HG03039 (cell line): ENCODE measurements at regions not wholly inside any gene's neighbourhood (a gene's known extent, or its start where the extent isn't known, plus 50 kb on each side); places are given as distances from the start of the nearest gene placed in this dataset.
A peak's percentile ranks its signal among the peaks of the same experiment; 100 is the strongest.

ENCODE experiments used
- ATAC-seq: cut with Tn5 transposase; IDR thresholded peaks from one replicate; pipeline ENCODE4 v1.9.1; 2021; ENCODE audit warnings: mild to moderate bottlenecking, moderate library complexity; ENCODE audit not compliant: unreplicated experiment

GRCh38 chr4:177041356-177041755, 248.6 kb upstream of the VEGFC start:
- ATAC-seq: no peak

- peak; percentile 86 for ATAC-seq
Measured at GRCh38 chr4:177047070-177047850, 254.5 kb upstream of the VEGFC start.

- ATAC-seq: no peak
Measured at GRCh38 chr4:177047851-177048174, 255.1 kb upstream of the VEGFC start.

GRCh38 chr4:177051473-177052060, 258.1 kb upstream of the NEIL3 start:
- ATAC-seq: peak; percentile 84

- ATAC-seq: no peak
Measured at GRCh38 chr4:177052211-177052934, 257.3 kb upstream of the NEIL3 start.

- no peak for ATAC-seq
Measured at GRCh38 chr4:177057186-177057585, 252.5 kb upstream of the NEIL3 start.

- ATAC-seq: no peak
Measured at GRCh38 chr4:177064116-177064515, 245.6 kb upstream of the NEIL3 start.

- ATAC-seq: no peak
Measured at GRCh38 chr4:177064729-177065394, 244.8 kb upstream of the NEIL3 start.

GRCh38 chr4:177066746-177067145, 242.9 kb upstream of the NEIL3 start:
- ATAC-seq: no peak

GRCh38 chr4:177070533-177071058, 239.1 kb upstream of the NEIL3 start:
- ATAC-seq: no peak

- no peak for ATAC-seq
Measured at GRCh38 chr4:177077095-177077971, 232.3 kb upstream of the NEIL3 start.

- ATAC-seq: no peak
Measured at GRCh38 chr4:177079327-177079726, 230.3 kb upstream of the NEIL3 start.

- no peak for ATAC-seq
Measured at GRCh38 chr4:177080388-177080787, 229.3 kb upstream of the NEIL3 start.

- no peak for ATAC-seq
Measured at GRCh38 chr4:177087060-177087459, 222.6 kb upstream of the NEIL3 start.

- ATAC-seq: no peak
Measured at GRCh38 chr4:177087499-177087898, 222.2 kb upstream of the NEIL3 start.

- ATAC-seq: no peak
Measured at GRCh38 chr4:177091515-177091914, 218.2 kb upstream of the NEIL3 start.

GRCh38 chr4:177092807-177093206, 216.9 kb upstream of the NEIL3 start:
- no peak for ATAC-seq

GRCh38 chr4:177093964-177094363, 215.7 kb upstream of the NEIL3 start:
- no peak for ATAC-seq

- ATAC-seq: no peak
Measured at GRCh38 chr4:177097291-177097690, 212.4 kb upstream of the NEIL3 start.

GRCh38 chr4:177099211-177099610, 210.5 kb upstream of the NEIL3 start:
- no peak for ATAC-seq
